Spleen (tissue), 11 donors: ENCODE measurements at regions not wholly inside any gene's neighbourhood (a gene's known extent, or its start where the extent isn't known, plus 50 kb on each side); places are given as distances from the start of the nearest gene placed in this dataset.

Source experiments
- DNase-seq: peaks from one replicate; pipeline ENCODE4 v3.0.0-alpha.2; 2020
- H3K27ac ChIP-seq, 8 donors: fragments of 200-600 bp; sonication (generic) in 7 of 8; 1 replicate in 4 of 8; 2 replicates in 4 of 8; pipeline versions ENCODE4 v1.5.0 to v1.8.0; 2016 to 2021; ENCODE audit warnings: inconsistent platforms in 4 of 8, mild to moderate bottlenecking in 4 of 8, moderate library complexity in 1 of 8
- H3K27me3 ChIP-seq, 7 donors: fragments of 200-600 bp; sonication (generic) in 6 of 7; replicated peaks in 1 of 7; 1 replicate in 4 of 7; 2 replicates in 3 of 7; pipeline versions ENCODE4 v1.5.0 to v1.8.0; 2016 to 2021; ENCODE audit warnings: inconsistent platforms in 3 of 7, mild to moderate bottlenecking in 1 of 7
- H3K36me3 ChIP-seq, 6 donors: fragments of 200-600 bp; sonication (generic) in 5 of 6; 1 replicate in 4 of 6; 2 replicates in 2 of 6; pipeline versions ENCODE4 v1.5.0 to v1.8.0; 2016 to 2021; ENCODE audit warnings: inconsistent platforms in 2 of 6
- H3K4me1 ChIP-seq, 6 donors: fragments of 200-600 bp; sonication (generic) in 5 of 6; 1 replicate in 3 of 6; 2 replicates in 3 of 6; pipeline versions ENCODE4 v1.5.0 to v1.8.0; 2016 to 2021; ENCODE audit warnings: inconsistent platforms in 3 of 6
- H3K4me3 ChIP-seq, 8 donors: fragments of 200-600 bp; sonication (generic) in 7 of 8; 1 replicate in 4 of 8; 2 replicates in 4 of 8; pipeline versions ENCODE4 v1.5.0 to v1.8.0; 2016 to 2021; ENCODE audit warnings: inconsistent platforms in 4 of 8, mild to moderate bottlenecking in 4 of 8, moderate library complexity in 2 of 8
- H3K9me3 ChIP-seq, 8 donors: fragments of 200-600 bp; sonication (generic) in 7 of 8; 1 replicate in 4 of 8; 2 replicates in 4 of 8; pipeline versions ENCODE4 v1.5.0 to v1.8.0; 2016 to 2021; ENCODE audit warnings: inconsistent platforms in 4 of 8
- CTCF ChIP-seq, 11 experiments: fragments of 200-600 bp in 7 of 11; fragments of 450-650 bp in 4 of 11; sonication (generic) in 4 of 11; IDR thresholded peaks in 8 of 11; conservative IDR thresholded peaks in 3 of 11; 1 replicate in 7 of 11; 2 replicates in 4 of 11; pipeline versions ENCODE4 v1.4.0 to v1.8.0; 2016 to 2021; ENCODE audit warnings: antibody characterized with exemption in 11 of 11, inconsistent platforms in 4 of 11, mild to moderate bottlenecking in 1 of 11
- POLR2A ChIP-seq, 3 donors: fragments of 450-650 bp; IDR thresholded peaks; one replicate each; pipeline ENCODE4 v1.5.1; 2017; ENCODE audit warnings: antibody characterized with exemption in 3 of 3, mild to moderate bottlenecking in 1 of 3
- POLR2AphosphoS5 ChIP-seq, 3 donors: sonication (generic); formaldehyde crosslinking; IDR thresholded peaks; one replicate each; pipeline ENCODE4 v1.5.1; 2017; ENCODE audit warnings: antibody characterized with exemption in 3 of 3
- WGBS, 5 donors: extraction: QIAGEN DNeasy Blood & Tissue Kit in 3 of 5; methylation state at CpG; one replicate each; pipeline versions ENCODE4 v1.1.5 to v1.1.7; 2013 to 2018; 5-methylcytosine and 5-hydroxymethylcytosine counted together
- intact Hi-C: fragments of 100-400 bp; cut with DNase I; formaldehyde crosslinking; loops from one replicate; pipeline ENCODE4 v1.15.0; 2023; ENCODE audit warnings: low total_unique reads
- donor health status: healthy with polysubstance abuse.
- donor health status: DM: no; HTN: no; CAD: no; lungs with moderate emphysema.
- donor health status: DM: no; HTN: no; CAD: no.
- donor health status: Bipolar disorder and iron deficiency.
- donor health status: healthy.
- donor health status: DM: no; HTN: no; CAD: no.
- donor health status: DM: yes; HTN: yes; CAD: no.

- Histone ChIP-seq H3K36me3 (no peaks in the 10 kb centered on the region), H3K27ac (no peak overlapping the region), H3K27me3 (no peaks in the 10 kb centered on the region), H3K4me1 (no peaks in the 10 kb centered on the region), H3K9me3 (peaks cover 0 to under 1% (median 0%) of the 10 kb centered on the region in 8 donors), H3K4me3 (no peak overlapping the region)
- intact Hi-C loops = no loop called here
- DNase-seq = no peak
- TF ChIP-seq CTCF (IDR thresholded peaks at IDR 0.05 in 8 of 11, conservative IDR thresholded peaks at IDR 0.05 in 3 of 11) = no peak
- TF ChIP-seq POLR2A (IDR thresholded peaks at IDR 0.05) = no peak
- TF ChIP-seq POLR2AphosphoS5 (IDR thresholded peaks at IDR 0.05) = no peak
Measured at GRCh38 chr14:87443787-87444186, 549.2 kb downstream of the GALC start.

- DNase-seq = no peak
- no peaks in the 10 kb centered on the region for H3K27me3 ChIP-seq
- H3K4me3 ChIP-seq = no peak overlapping the region
- no peak overlapping the region for H3K27ac ChIP-seq
- intact Hi-C loops = no loop called here
- no peaks in the 10 kb centered on the region for H3K9me3 ChIP-seq
- TF ChIP-seq POLR2A (IDR thresholded peaks at IDR 0.05) = no peak
- H3K36me3 ChIP-seq = no peaks in the 10 kb centered on the region
- WGBS, 5 donors = 79 to 93% (median 87%) methylated on average over 1 of the region's 1 CpG
- no peaks in the 10 kb centered on the region for H3K4me1 ChIP-seq
Measured at GRCh38 chr14:87443039-87443438, 549.9 kb downstream of the GALC start.

- Histone ChIP-seq H3K36me3 (no peaks in the 10 kb centered on the region), H3K27ac (no peak overlapping the region), H3K27me3 (no peaks in the 10 kb centered on the region), H3K4me3 (no peak overlapping the region), H3K4me1 (no peaks in the 10 kb centered on the region), H3K9me3 (peaks cover 0 to 14% (median 0%) of the 10 kb centered on the region in 8 donors)
- no peak for DNase-seq
- TF ChIP-seq POLR2A (IDR thresholded peaks at IDR 0.05) (no peak), CTCF (IDR thresholded peaks at IDR 0.05 in 8 of 11, conservative IDR thresholded peaks at IDR 0.05 in 3 of 11) (no peak), POLR2AphosphoS5 (IDR thresholded peaks at IDR 0.05) (no peak)
- intact Hi-C loops = no loop called here
- 50 to 76% (median 67%) methylated on average over 2 of the region's 2 CpGs for WGBS, 5 donors
Measured at GRCh38 chr14:87437158-87437557, 555.8 kb downstream of the GALC start.

GRCh38 chr14:87434680-87435079 is 558.3 kb downstream of the GALC start:
- WGBS, 5 donors = 50 to 68% (median 61%) methylated on average over 1 of the region's 1 CpG
- Histone ChIP-seq H3K4me3 (no peak overlapping the region), H3K27ac (no peak overlapping the region), H3K36me3 (no peaks in the 10 kb centered on the region), H3K9me3 (peaks cover 0 to 39% (median 15%) of the 10 kb centered on the region in 8 donors), H3K27me3 (no peaks in the 10 kb centered on the region), H3K4me1 (no peaks in the 10 kb centered on the region)
- intact Hi-C loops = no loop called here
- DNase-seq = no peak
- TF ChIP-seq POLR2A (IDR thresholded peaks at IDR 0.05) = no peak
- no peak for TF ChIP-seq CTCF (IDR thresholded peaks at IDR 0.05 in 8 of 11, conservative IDR thresholded peaks at IDR 0.05 in 3 of 11)
- TF ChIP-seq POLR2AphosphoS5 (IDR thresholded peaks at IDR 0.05) = no peak

- Histone ChIP-seq H3K27me3 (no peaks in the 10 kb centered on the region), H3K36me3 (no peaks in the 10 kb centered on the region), H3K4me3 (no peak overlapping the region), H3K27ac (no peak overlapping the region), H3K9me3 (peaks cover 0 to 45% (median 16%) of the 10 kb centered on the region in 8 donors), H3K4me1 (no peaks in the 10 kb centered on the region)
- no peak for DNase-seq
- 79 to 91% (median 91%) methylated on average over 1 of the region's 1 CpG for WGBS, 5 donors
- intact Hi-C loops = no loop called here
- no peak for TF ChIP-seq POLR2A (IDR thresholded peaks at IDR 0.05)
- no peak for TF ChIP-seq CTCF (IDR thresholded peaks at IDR 0.05 in 8 of 11, conservative IDR thresholded peaks at IDR 0.05 in 3 of 11)
- no peak for TF ChIP-seq POLR2AphosphoS5 (IDR thresholded peaks at IDR 0.05)
Measured at GRCh38 chr14:87434011-87434410, 559.0 kb downstream of the GALC start.
